A549 (cell line): ENCODE measurements at regions not wholly inside any gene's neighbourhood (a gene's known extent, or its start where the extent isn't known, plus 50 kb on each side); places are given as distances from the start of the nearest gene placed in this dataset.

Experiments used
- ATAC-seq, 2 experiments: fragments of 200-7000 bp in 1 of 2; fragments of >200 bp in 1 of 2; cut with Nextera tagmentation in 1 of 2; cut with Tn5 transposase in 1 of 2; 3 replicates each; pipeline versions ENCODE4 v1.8.0 to v1.9.1; 2018 to 2020; ENCODE audit warnings: mild to moderate bottlenecking in 1 of 2, moderate library complexity in 1 of 2
- CTCF ChIA-PET: fragments of 300-600 bp; sonication (Branson Sonifier 250); formaldehyde crosslinking; extraction: SDS; loops from one replicate; lab custom pipeline; 2021; ENCODE audit warnings: antibody characterized with exemption, inconsistent platforms; lab: Yijun Ruan, JAX
- POLR2A ChIA-PET: fragments of 350-600 bp; formaldehyde crosslinking; extraction: SDS; loops from one replicate; lab custom pipeline; 2021; ENCODE audit warnings: antibody characterized with exemption, inconsistent platforms; lab: Yijun Ruan, JAX
- DNase-seq, 2 experiments: peaks; one replicate each; pipeline versions ENCODE4 v3.0.0 to v3.0.0-alpha.2; 2011 to 2016; ENCODE audit warnings: low read depth in 1 of 2, low spot score in 1 of 2
- FAIRE-seq: peaks from 2 replicates; lab custom pipeline; 2011; peaks lifted over from hg19 to GRCh38; lab: Jason Lieb, UNC
- H3K27ac ChIP-seq, 2 experiments: fragments of >200 bp; sonication (Bioruptor Twin); formaldehyde crosslinking; 3 replicates each; pipeline ENCODE4 v1.5.1; 2016 to 2017
- H3K4me1 ChIP-seq: fragments of >200 bp; sonication (Bioruptor Twin); formaldehyde crosslinking; 3 replicates; pipeline ENCODE4 v1.6.1; 2016
- H3K4me2 ChIP-seq: fragments of >200 bp; sonication (Bioruptor Twin); formaldehyde crosslinking; 3 replicates; pipeline ENCODE4 v1.6.1; 2016
- H3K4me3 ChIP-seq: fragments of >200 bp; sonication (Bioruptor Twin); formaldehyde crosslinking; 3 replicates; pipeline ENCODE4 v1.5.1; 2016
- H3K9me3 ChIP-seq: fragments of >200 bp; sonication (Bioruptor Twin); formaldehyde crosslinking; 3 replicates; pipeline ENCODE4 v1.6.1; 2016
- ATOH8 ChIP-seq: fragments of 250-450 bp; sonication (Bioruptor Pico); IDR thresholded peaks from 2 replicates; pipeline ENCODE4 v1.5.0; 2020; ENCODE audit warnings: low read depth, mild to moderate bottlenecking, moderate library complexity
- BHLHE40 ChIP-seq: IDR thresholded peaks from 2 replicates; pipeline ENCODE4 v1.6.1; 2012; ENCODE audit warnings: low read depth, low read length, inconsistent platforms
- CBX2 ChIP-seq: fragments of 200-600 bp; sonication (generic); IDR thresholded peaks from 2 replicates; pipeline ENCODE4 v1.6.1; 2016; ENCODE audit warnings: low read depth, mild to moderate bottlenecking, borderline replicate concordance
- CEBPB ChIP-seq, 2 experiments: fragments of >200 bp in 1 of 2; sonication (Bioruptor Twin) in 1 of 2; formaldehyde crosslinking in 1 of 2; IDR thresholded peaks; 2 replicates each; pipeline ENCODE4 v1.6.1; 2012 to 2016
- FOSB ChIP-seq: fragments of 250-450 bp; sonication (Bioruptor Pico); IDR thresholded peaks from 2 replicates; pipeline ENCODE4 v1.5.0; 2020; ENCODE audit warnings: mild to moderate bottlenecking, moderate library complexity
- GATA3 ChIP-seq: IDR thresholded peaks from 2 replicates; pipeline ENCODE4 v1.6.1; 2012; ENCODE audit warnings: borderline replicate concordance
- HDAC2 ChIP-seq: fragments of 200-600 bp; sonication (generic); IDR thresholded peaks from 2 replicates; pipeline ENCODE4 v1.6.1; 2016
- HES2 ChIP-seq: fragments of >200 bp; sonication (Bioruptor Twin); formaldehyde crosslinking; IDR thresholded peaks from 2 replicates; pipeline ENCODE4 v1.6.1; 2016
- HEYL ChIP-seq: fragments of 250-450 bp; sonication (Bioruptor Pico); IDR thresholded peaks from 2 replicates; pipeline ENCODE4 v1.8.0; 2021; ENCODE audit warnings: mild to moderate bottlenecking, moderate library complexity
- HOXB13 ChIP-seq: fragments of 250-450 bp; sonication (Bioruptor Pico); IDR thresholded peaks from 2 replicates; pipeline ENCODE4 v1.5.0; 2020; ENCODE audit warnings: low read depth, mild to moderate bottlenecking, moderate library complexity
- MAFK ChIP-seq: fragments of 450-650 bp; IDR thresholded peaks from 2 replicates; pipeline ENCODE4 v1.6.1; 2014; ENCODE audit not compliant: partially characterized antibody
- MAX ChIP-seq: IDR thresholded peaks from 2 replicates; pipeline ENCODE4 v1.6.1; 2012
- MAZ ChIP-seq: fragments of 150-350 bp; IDR thresholded peaks from 2 replicates; pipeline ENCODE4 v1.6.1; 2014; ENCODE audit warnings: antibody characterized with exemption, low read depth, low read length, borderline replicate concordance
- MYC ChIP-seq: IDR thresholded peaks from 2 replicates; pipeline ENCODE4 v1.6.1; 2012; ENCODE audit warnings: mild to moderate bottlenecking, inconsistent platforms, low read length, improper control_type of control experiment, borderline replicate concordance
- NPAS2 ChIP-seq: fragments of 250-450 bp; sonication (Bioruptor Pico); IDR thresholded peaks from 2 replicates; pipeline ENCODE4 v1.8.0; 2022; ENCODE audit warnings: mild to moderate bottlenecking, moderate library complexity, borderline replicate concordance
- PHF8 ChIP-seq: fragments of 200-600 bp; sonication (generic); IDR thresholded peaks from 2 replicates; pipeline ENCODE4 v1.6.1; 2016; ENCODE audit warnings: low read depth, mild to moderate bottlenecking, antibody characterized with exemption, moderate library complexity, borderline replicate concordance
- RARB ChIP-seq: fragments of 250-450 bp; sonication (Bioruptor Pico); IDR thresholded peaks from 2 replicates; pipeline ENCODE4 v1.8.0; 2021; ENCODE audit warnings: mild to moderate bottlenecking, moderate library complexity
- RCOR1 ChIP-seq: fragments of 150-350 bp; IDR thresholded peaks from 2 replicates; pipeline ENCODE4 v1.6.1; 2014; ENCODE audit warnings: antibody characterized with exemption, low read length, low read depth
- REST ChIP-seq: fragments of 200-600 bp; sonication (generic); IDR thresholded peaks from 2 replicates; pipeline ENCODE4 v1.6.1; 2016; ENCODE audit warnings: antibody characterized with exemption, mild to moderate bottlenecking, moderate library complexity
- TFCP2L1 ChIP-seq: fragments of 250-450 bp; sonication (Bioruptor Pico); IDR thresholded peaks from 2 replicates; pipeline ENCODE4 v1.5.0; 2021; ENCODE audit warnings: mild to moderate bottlenecking
- USF2 ChIP-seq: fragments of 450-650 bp; IDR thresholded peaks from 2 replicates; pipeline ENCODE4 v1.6.1; 2014; ENCODE audit warnings: antibody characterized with exemption
- ZC3H11A ChIP-seq: fragments of 450-650 bp; IDR thresholded peaks from 2 replicates; pipeline ENCODE4 v1.6.1; 2014; ENCODE audit warnings: antibody characterized with exemption, mild to moderate bottlenecking
- ZFP36 ChIP-seq: fragments of 450-650 bp; IDR thresholded peaks from 2 replicates; pipeline ENCODE4 v1.6.1; 2014; ENCODE audit warnings: borderline replicate concordance; ENCODE audit not compliant: partially characterized antibody
- WGBS: methylation state at CpG from one replicate; pipeline ENCODE4 v1.1.6; 2017; ENCODE audit errors: missing lambda C conversion rate; 5-methylcytosine and 5-hydroxymethylcytosine counted together

- DNase-seq (no peak), ATAC-seq (no peak)
- ChIA-PET CTCF (no interaction called here), POLR2A (no interaction called here)
- H3K9me3 ChIP-seq = no peaks in the 10 kb centered on the region
- no peak overlapping the region for H3K4me2 ChIP-seq
- TF ChIP-seq NPAS2 (CRISPR knock-in tag) (no peak), FOSB (CRISPR knock-in tag) (no peak), REST (no peak), TFCP2L1 (CRISPR knock-in tag) (no peak)
- TF ChIP-seq, all 56 proteins: peak for 0
- no peak for FAIRE-seq
- H3K4me3 ChIP-seq = no peak overlapping the region
- H3K4me1 ChIP-seq = no peaks in the 10 kb centered on the region
- 11% methylated on average over 3 of the region's 3 CpGs for WGBS
- H3K27ac ChIP-seq = no peak overlapping the region
Measured at GRCh38 chr21:18810136-18810535, 406.6 kb upstream of the TMPRSS15 start.

- no peak overlapping the region for H3K4me3 ChIP-seq
- FAIRE-seq (no peak), ATAC-seq (no peak), DNase-seq (no peak)
- TF ChIP-seq MAFK (no peak), HEYL (CRISPR knock-in tag) (no peak), ZFP36 (no peak), TFCP2L1 (CRISPR knock-in tag) (no peak), CBX2 (no peak), FOSB (CRISPR knock-in tag) (no peak), PHF8 (no peak)
- H3K4me2 ChIP-seq = no peak overlapping the region
- H3K27ac ChIP-seq = no peak overlapping the region
- 12% methylated on average over 5 of the region's 5 CpGs for WGBS
- no peaks in the 10 kb centered on the region for H3K9me3 ChIP-seq
- POLR2A ChIA-PET = no interaction called here
- H3K4me1 ChIP-seq = no peaks in the 10 kb centered on the region
- CTCF ChIA-PET = no interaction called here
Measured at GRCh38 chr21:18812308-18812707, 408.7 kb upstream of the TMPRSS15 start.

- no peak for FAIRE-seq
- DNase-seq = no peak
- H3K4me2 ChIP-seq = no peak overlapping the region
- TF ChIP-seq CBX2 (no peak), MYC (no peak), ZC3H11A (no peak), RARB (no peak), ATOH8 (CRISPR knock-in tag) (no peak), FOSB (CRISPR knock-in tag) (no peak), USF2 (no peak), BHLHE40 (no peak)
- TF ChIP-seq, all 56 proteins: peak for 0
- POLR2A ChIA-PET = no interaction called here
- Histone ChIP-seq H3K27ac (no peak overlapping the region), H3K9me3 (no peaks in the 10 kb centered on the region), H3K4me1 (no peaks in the 10 kb centered on the region), H3K4me3 (no peak overlapping the region)
- CTCF ChIA-PET = no interaction called here
- WGBS = 4% methylated on average over 1 of the region's 1 CpG
- ATAC-seq = no peak
Measured at GRCh38 chr21:18819507-18819906, 415.9 kb upstream of the TMPRSS15 start.

- Histone ChIP-seq H3K9me3 (no peaks in the 10 kb centered on the region), H3K4me2 (no peak overlapping the region), H3K4me3 (no peak overlapping the region), H3K27ac (no peak overlapping the region), H3K4me1 (no peaks in the 10 kb centered on the region)
- ChIA-PET POLR2A (no interaction called here), CTCF (no interaction called here)
- no peak for FAIRE-seq
- ATAC-seq = no peak
- no peak for DNase-seq
- WGBS = 22% methylated on average over 4 of the region's 4 CpGs
- no peak for TF ChIP-seq GATA3
- no peak for TF ChIP-seq MAX
- TF ChIP-seq RCOR1 = no peak
- TF ChIP-seq RARB = no peak
- TF ChIP-seq ZC3H11A = no peak
- TF ChIP-seq HES2 = no peak
- no peak for TF ChIP-seq HOXB13 (CRISPR knock-in tag)
- TF ChIP-seq CEBPB (IDR thresholded peaks at IDR 0.05) = no peak
- no peak for TF ChIP-seq USF2
- no peak for TF ChIP-seq HEYL (CRISPR knock-in tag)
- TF ChIP-seq HDAC2 = no peak
- no peak for TF ChIP-seq MAZ
Measured at GRCh38 chr21:18826562-18826961, 423.0 kb upstream of the TMPRSS15 start.
